HL-60 (cell line): ENCODE measurements at regions not wholly inside any gene's neighbourhood (a gene's known extent, or its start where the extent isn't known, plus 50 kb on each side); places are given as distances from the start of the nearest gene placed in this dataset.

Experiments
- DNase-seq, 2 experiments: peaks; one replicate each; pipeline ENCODE4 v3.0.0-alpha.2; 2010 to 2020; ENCODE audit warnings: low read depth in 1 of 2, low spot score in 1 of 2
- H3K27ac ChIP-seq: fragments of 250-450 bp; sonication (Bioruptor Pico); replicated peaks from 2 replicates; pipeline ENCODE4 v1.5.1; 2020; ENCODE audit warnings: mild to moderate bottlenecking, moderate library complexity
- H3K27me3 ChIP-seq: fragments of 250-450 bp; sonication (Bioruptor Pico); 2 replicates; pipeline ENCODE4 v1.5.1; 2021; ENCODE audit warnings: mild to moderate bottlenecking, moderate library complexity; ENCODE audit not compliant: insufficient read depth, poor library complexity, severe bottlenecking
- H3K4me3 ChIP-seq: replicated peaks from 2 replicates; pipeline ENCODE4 v1.5.1; 2011; ENCODE audit warnings: mild to moderate bottlenecking, control low read depth, low read length; ENCODE audit not compliant: insufficient read depth
- GABPA ChIP-seq: IDR thresholded peaks from 2 replicates; pipeline ENCODE4 v1.6.1; 2012; ENCODE audit warnings: low read depth
- POLR2AphosphoS5 ChIP-seq: IDR thresholded peaks from 2 replicates; pipeline ENCODE4 v1.6.1; 2012; ENCODE audit warnings: low read depth
- SPI1 ChIP-seq: IDR thresholded peaks from 2 replicates; pipeline ENCODE4 v1.6.1; 2012; ENCODE audit warnings: low read depth, mild to moderate bottlenecking, borderline replicate concordance
- TF ChIP-seq, protein P1 (sequence below): IDR thresholded peaks from 2 replicates; pipeline ENCODE4 v1.6.1; 2012; ENCODE audit warnings: low read depth; ENCODE audit not compliant: insufficient replicate concordance
- TF ChIP-seq, protein P2 (sequence below): IDR thresholded peaks from one replicate; pipeline ENCODE4 v1.5.1; 2011; ENCODE audit warnings: low read length, control low read depth, inconsistent platforms; ENCODE audit not compliant: insufficient read depth

GRCh38 chr4:10182446-10183424, 66.1 kb upstream of the WDR1 start:
- TF ChIP-seq, protein P1, sequence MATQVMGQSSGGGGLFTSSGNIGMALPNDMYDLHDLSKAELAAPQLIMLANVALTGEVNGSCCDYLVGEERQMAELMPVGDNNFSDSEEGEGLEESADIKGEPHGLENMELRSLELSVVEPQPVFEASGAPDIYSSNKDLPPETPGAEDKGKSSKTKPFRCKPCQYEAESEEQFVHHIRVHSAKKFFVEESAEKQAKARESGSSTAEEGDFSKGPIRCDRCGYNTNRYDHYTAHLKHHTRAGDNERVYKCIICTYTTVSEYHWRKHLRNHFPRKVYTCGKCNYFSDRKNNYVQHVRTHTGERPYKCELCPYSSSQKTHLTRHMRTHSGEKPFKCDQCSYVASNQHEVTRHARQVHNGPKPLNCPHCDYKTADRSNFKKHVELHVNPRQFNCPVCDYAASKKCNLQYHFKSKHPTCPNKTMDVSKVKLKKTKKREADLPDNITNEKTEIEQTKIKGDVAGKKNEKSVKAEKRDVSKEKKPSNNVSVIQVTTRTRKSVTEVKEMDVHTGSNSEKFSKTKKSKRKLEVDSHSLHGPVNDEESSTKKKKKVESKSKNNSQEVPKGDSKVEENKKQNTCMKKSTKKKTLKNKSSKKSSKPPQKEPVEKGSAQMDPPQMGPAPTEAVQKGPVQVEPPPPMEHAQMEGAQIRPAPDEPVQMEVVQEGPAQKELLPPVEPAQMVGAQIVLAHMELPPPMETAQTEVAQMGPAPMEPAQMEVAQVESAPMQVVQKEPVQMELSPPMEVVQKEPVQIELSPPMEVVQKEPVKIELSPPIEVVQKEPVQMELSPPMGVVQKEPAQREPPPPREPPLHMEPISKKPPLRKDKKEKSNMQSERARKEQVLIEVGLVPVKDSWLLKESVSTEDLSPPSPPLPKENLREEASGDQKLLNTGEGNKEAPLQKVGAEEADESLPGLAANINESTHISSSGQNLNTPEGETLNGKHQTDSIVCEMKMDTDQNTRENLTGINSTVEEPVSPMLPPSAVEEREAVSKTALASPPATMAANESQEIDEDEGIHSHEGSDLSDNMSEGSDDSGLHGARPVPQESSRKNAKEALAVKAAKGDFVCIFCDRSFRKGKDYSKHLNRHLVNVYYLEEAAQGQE = no peak
- TF ChIP-seq POLR2AphosphoS5 = no peak
- TF ChIP-seq, protein P2, sequence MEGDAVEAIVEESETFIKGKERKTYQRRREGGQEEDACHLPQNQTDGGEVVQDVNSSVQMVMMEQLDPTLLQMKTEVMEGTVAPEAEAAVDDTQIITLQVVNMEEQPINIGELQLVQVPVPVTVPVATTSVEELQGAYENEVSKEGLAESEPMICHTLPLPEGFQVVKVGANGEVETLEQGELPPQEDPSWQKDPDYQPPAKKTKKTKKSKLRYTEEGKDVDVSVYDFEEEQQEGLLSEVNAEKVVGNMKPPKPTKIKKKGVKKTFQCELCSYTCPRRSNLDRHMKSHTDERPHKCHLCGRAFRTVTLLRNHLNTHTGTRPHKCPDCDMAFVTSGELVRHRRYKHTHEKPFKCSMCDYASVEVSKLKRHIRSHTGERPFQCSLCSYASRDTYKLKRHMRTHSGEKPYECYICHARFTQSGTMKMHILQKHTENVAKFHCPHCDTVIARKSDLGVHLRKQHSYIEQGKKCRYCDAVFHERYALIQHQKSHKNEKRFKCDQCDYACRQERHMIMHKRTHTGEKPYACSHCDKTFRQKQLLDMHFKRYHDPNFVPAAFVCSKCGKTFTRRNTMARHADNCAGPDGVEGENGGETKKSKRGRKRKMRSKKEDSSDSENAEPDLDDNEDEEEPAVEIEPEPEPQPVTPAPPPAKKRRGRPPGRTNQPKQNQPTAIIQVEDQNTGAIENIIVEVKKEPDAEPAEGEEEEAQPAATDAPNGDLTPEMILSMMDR = no peak
- DNase-seq = no peak
- no peak overlapping the region for H3K4me3 ChIP-seq
- no peaks in the 10 kb centered on the region for H3K27me3 ChIP-seq
- H3K27ac ChIP-seq = peak overlapping the region; percentile 74; the same call in 1 of the 2 replicates

DNA sequence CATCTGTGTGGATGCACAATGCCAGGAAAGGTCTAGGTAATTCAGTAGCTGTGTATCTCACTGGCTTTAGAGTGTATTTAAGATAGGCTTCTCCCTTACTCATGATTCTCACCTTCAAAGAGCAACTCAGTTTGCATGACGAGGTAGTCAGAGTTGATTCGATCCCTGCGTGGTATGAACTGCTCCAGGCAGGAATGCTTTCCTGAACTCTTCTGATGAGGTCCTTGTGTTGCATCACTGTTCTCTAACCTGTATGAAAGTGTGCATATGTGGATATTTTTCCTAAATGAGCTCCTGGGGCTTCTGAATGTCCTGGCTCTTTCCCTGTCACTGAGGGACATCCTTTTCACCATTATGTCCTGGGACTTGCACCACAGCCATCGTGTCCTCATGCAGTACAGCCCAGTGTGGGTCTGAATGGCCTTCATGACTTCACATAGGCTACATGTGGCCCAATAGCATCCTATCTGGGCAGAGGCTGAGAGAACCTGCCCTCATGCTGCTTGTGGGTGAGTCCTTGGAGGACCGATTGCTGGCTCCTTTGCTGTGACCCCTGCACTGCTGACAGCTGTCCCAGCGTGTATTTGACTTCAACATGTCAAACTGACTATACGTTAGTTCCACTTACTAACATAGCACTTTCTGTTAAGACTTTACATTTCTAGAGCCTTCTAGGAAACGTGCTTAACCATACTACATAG, 65.3 kb upstream of the WDR1 start:
- DNase-seq = no peak
- Histone ChIP-seq H3K4me3 (no peak overlapping the region), H3K27ac (peak overlapping the region; percentile 74), H3K27me3 (no peaks in the 10 kb centered on the region)
- TF ChIP-seq, protein P2 = no peak
- TF ChIP-seq SPI1 (no peak), GABPA (no peak), POLR2AphosphoS5 (no peak)
- TF ChIP-seq, protein P1 = no peak

GRCh38 chr4:10180927-10181744, 64.5 kb upstream of the WDR1 start:
- H3K4me3 ChIP-seq = no peak overlapping the region
- peak overlapping the region; percentile 74 for H3K27ac ChIP-seq
- peak; percentile 40 to 80 for DNase-seq
- TF ChIP-seq SPI1 (peak; percentile 53; the same call in 1 of the 2 replicates), GABPA (peak; percentile 35; the same call in 1 of the 2 replicates), POLR2AphosphoS5 (peak; percentile 56; the same call in 1 of the 2 replicates)
- TF ChIP-seq, protein P2 = no peak
- H3K27me3 ChIP-seq = no peaks in the 10 kb centered on the region
